ENCODE measurements at regions not wholly inside any gene's neighbourhood (a gene's known extent, or its start where the extent isn't known, plus 50 kb on each side); places are given as distances from the start of the nearest gene placed in this dataset.

- DNase-seq (ENCODE audit: low read depth) = peak; percentile 15
Measured at GRCh38 chr4:12852338-12853307, 631.5 kb downstream of the RAB28 start.

- no peak for DNase-seq (ENCODE audit: low read depth)
Measured at GRCh38 chr4:12846368-12846767, 637.8 kb downstream of the RAB28 start.

- DNase-seq (ENCODE audit: low read depth) = no peak
Measured at GRCh38 chr4:12844141-12844540, 640.0 kb downstream of the RAB28 start.

GRCh38 chr4:12827966-12828365 is 656.2 kb downstream of the RAB28 start:
- DNase-seq (ENCODE audit: low read depth) = no peak

GRCh38 chr4:12791536-12791935 is 692.6 kb downstream of the RAB28 start:
- no peak for DNase-seq (ENCODE audit: low read depth)

- DNase-seq (ENCODE audit: low read depth) = no peak
Measured at GRCh38 chr4:12787261-12787660, 696.9 kb downstream of the RAB28 start.

- no peak for DNase-seq (ENCODE audit: low read depth)
Measured at GRCh38 chr4:12778706-12779105, 705.4 kb downstream of the RAB28 start.

- DNase-seq (ENCODE audit: low read depth) = no peak
Measured at GRCh38 chr4:12778191-12778590, 705.9 kb downstream of the RAB28 start.

GRCh38 chr4:12770351-12770750 is 713.8 kb downstream of the RAB28 start:
- DNase-seq (ENCODE audit: low read depth) = no peak

- DNase-seq (ENCODE audit: low read depth) = no peak
Measured at GRCh38 chr4:12761694-12762093, 722.4 kb downstream of the RAB28 start.

GRCh38 chr4:12747154-12747553 is 737.0 kb downstream of the RAB28 start:
- no peak for DNase-seq (ENCODE audit: low read depth)

- no peak for DNase-seq (ENCODE audit: low read depth)
Measured at GRCh38 chr4:12746221-12746620, 737.9 kb downstream of the RAB28 start.

- no peak for DNase-seq (ENCODE audit: low read depth)
Measured at GRCh38 chr4:12734586-12734985, 749.6 kb downstream of the RAB28 start.

GRCh38 chr4:12729384-12729783 is 754.8 kb downstream of the RAB28 start:
- DNase-seq (ENCODE audit: low read depth) = peak; percentile 1

GRCh38 chr4:12724510-12724909 is 759.6 kb downstream of the RAB28 start:
- peak; percentile 1 for DNase-seq (ENCODE audit: low read depth)

GRCh38 chr4:12723849-12724447 is 760.2 kb downstream of the RAB28 start:
- DNase-seq (ENCODE audit: low read depth) = no peak

GRCh38 chr4:12716896-12717295 is 767.2 kb downstream of the RAB28 start:
- no peak for DNase-seq (ENCODE audit: low read depth)

GRCh38 chr4:12712648-12713339 is 771.3 kb downstream of the RAB28 start:
- no peak for DNase-seq (ENCODE audit: low read depth)

- DNase-seq (ENCODE audit: low read depth) = no peak
Measured at GRCh38 chr4:12707381-12708175, 776.6 kb downstream of the RAB28 start.

GRCh38 chr4:12703036-12703435 is 781.1 kb downstream of the RAB28 start:
- no peak for DNase-seq (ENCODE audit: low read depth)

GRCh38 chr4:12701384-12701783 is 782.8 kb downstream of the RAB28 start:
- DNase-seq (ENCODE audit: low read depth) = no peak

- no peak for DNase-seq (ENCODE audit: low read depth)
Measured at GRCh38 chr4:12697970-12698369, 786.2 kb downstream of the RAB28 start.
